ENCODE measurements at regions not wholly inside any gene's neighbourhood (a gene's known extent, or its start where the extent isn't known, plus 50 kb on each side); places are given as distances from the start of the nearest gene placed in this dataset.

DNA sequence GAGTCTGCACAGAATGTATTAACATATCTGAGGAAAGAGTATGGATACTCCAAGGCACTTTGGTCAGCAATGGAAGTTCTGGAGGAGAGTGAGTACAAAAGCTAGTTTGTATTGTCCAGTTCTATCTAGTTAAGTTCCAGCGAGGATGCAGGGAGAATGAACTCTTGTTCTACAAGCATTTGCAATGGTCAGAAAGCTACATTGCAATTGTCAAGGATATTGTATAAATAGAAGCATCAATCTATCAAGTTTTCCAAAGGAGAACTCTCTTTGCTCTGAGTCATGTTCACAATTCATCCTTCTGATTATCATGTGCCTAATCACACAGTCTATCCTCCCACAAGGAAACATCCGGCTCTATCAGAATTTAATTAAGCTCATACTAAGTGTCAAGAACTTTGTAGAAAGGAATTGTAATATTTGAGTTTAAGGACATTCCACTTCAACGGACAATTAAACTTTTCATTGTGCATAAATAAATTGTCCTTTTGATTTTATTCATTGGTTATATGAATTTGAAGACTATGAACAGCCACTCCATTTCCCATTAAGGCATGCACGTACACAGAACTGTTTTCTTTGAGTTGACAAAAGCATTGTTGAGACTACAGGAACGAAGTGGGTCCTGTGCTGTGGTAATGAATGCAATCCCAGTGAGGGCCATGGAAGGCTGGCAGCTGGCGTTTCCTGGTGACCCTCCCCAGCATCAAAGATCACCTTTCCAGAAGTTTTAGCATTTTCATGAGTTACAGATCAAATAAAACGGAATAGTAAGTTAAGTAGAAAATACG, 973.5 kb upstream of the GOT2 start:
- DNase-seq (ENCODE audit: low read depth) = no peak

- no peak for DNase-seq (ENCODE audit: low read depth)
Measured at GRCh38 chr16:59701963-59702930, 968.1 kb upstream of the GOT2 start.

- DNase-seq (ENCODE audit: low read depth) = no peak
Measured at GRCh38 chr16:59699786-59700185, 965.7 kb upstream of the GOT2 start.

DNA sequence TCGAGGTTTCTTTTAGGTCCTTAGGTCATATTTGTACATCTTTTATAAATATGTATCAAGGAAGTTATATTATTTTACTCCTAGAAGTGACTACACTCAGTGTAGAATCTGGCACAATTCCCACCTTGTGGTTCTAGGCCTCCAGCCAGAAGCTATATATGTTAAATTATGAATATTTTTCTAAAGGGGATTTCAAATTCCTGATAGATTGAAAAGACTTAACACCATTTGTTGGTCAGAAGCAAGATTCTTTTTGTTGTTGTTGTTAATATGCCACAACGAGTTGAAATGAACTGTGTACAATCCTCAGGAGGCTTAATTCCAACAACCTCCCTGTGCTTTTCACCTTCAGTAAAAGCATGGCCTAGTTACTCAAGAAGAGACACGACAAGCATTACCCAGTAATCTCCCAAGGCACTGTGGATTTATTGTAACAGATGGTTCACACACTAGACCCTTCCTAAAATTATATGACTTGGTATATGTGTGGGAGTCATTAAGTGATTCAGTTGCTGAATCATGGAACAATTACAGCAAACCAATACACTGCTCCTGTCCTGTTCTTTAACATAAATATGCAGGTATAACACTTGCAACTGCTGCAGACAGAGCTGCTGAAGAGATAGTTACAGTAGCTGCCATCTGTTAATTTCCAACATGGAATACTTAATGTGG, 964.4 kb upstream of the GOT2 start:
- DNase-seq (ENCODE audit: low read depth) = peak; percentile 58

- no peak for DNase-seq (ENCODE audit: low read depth)
Measured at GRCh38 chr16:59697761-59698160, 963.6 kb upstream of the GOT2 start.

DNA sequence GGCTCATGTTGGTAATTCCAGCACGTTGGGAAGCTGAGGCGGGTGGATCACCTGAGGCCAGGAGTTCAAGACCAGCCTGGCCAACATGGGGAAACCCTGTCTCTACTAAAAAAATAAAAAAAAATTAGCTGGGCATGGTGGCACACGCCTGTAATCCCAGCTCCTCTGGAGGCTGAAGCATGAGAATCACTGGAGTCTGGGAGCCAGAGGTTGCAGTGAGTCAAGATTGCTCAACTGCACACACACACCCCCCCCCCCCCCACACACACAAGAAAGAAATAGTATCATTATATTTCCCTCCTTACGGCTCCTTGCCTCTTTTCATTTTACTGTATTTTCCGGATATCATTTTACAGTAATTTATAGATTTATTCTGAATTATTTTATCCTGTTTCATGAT, 963.1 kb upstream of the GOT2 start:
- DNase-seq (ENCODE audit: low read depth) = peak; percentile 25

DNA sequence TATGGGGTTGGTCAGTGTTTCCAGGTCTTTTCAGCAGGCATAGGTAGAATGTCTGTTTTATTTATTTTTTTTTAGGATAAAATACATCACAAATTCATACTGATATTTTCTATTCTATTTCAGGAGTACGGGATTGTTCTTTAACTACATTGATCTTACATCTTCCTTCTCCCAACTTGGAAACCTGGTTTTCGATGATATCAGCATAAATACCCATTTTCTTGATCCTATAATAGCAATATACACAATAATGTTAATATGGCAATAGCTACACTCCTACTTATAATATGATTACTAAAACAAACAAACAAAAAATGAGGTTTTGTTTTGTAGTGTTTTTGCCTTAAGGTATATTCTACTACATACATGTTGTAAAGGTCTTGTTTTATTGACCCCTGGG, 962.4 kb upstream of the GOT2 start:
- DNase-seq (ENCODE audit: low read depth) = no peak

DNA sequence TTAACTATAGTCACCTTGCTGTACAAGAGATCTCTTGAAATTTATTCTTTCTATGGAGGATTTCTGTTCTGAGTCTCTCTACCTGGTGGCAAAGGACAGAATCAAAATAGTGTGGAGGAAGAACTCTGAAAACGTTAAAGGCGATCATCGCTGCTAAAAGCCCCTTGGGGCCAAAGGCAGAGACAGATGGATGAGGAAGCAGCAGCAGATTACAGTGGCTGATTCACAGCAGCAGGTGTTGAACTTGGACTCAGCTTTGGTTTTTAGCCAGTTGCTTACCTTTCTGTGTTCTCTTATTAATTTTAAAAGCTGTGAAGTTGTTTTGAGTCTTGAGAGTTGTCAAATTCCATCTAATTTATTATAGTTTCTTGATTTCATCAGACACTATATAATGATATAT, 956.1 kb upstream of the GOT2 start:
- no peak for DNase-seq (ENCODE audit: low read depth)

- no peak for DNase-seq (ENCODE audit: low read depth)
Measured at GRCh38 chr16:59688006-59688405, 953.9 kb upstream of the GOT2 start.

GRCh38 chr16:59686405-59686804, 952.3 kb upstream of the GOT2 start:
- no peak for DNase-seq (ENCODE audit: low read depth)

DNA sequence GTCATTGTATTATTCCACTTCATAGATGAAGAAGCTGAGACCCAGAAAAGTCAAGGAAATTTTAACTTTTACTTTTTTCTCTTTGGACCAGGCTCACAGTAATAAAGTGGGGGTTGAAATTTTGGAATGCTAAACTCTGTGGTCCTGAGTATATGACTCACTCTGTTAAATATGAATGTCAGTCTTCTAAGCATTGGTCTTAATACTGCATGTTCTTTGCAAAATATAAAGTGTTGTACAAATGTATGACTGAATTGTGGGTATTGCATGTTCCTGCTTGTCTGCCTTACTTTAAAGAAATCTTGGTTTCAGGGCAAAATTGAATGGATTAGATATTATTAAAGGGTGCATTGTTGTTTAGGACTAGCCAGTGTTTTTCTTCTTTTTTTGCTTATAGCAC, 950.8 kb upstream of the GOT2 start:
- peak; percentile 21 for DNase-seq (ENCODE audit: low read depth)

GRCh38 chr16:59683709-59684108, 949.6 kb upstream of the GOT2 start:
- DNase-seq (ENCODE audit: low read depth) = no peak

- DNase-seq (ENCODE audit: low read depth) = no peak
Measured at GRCh38 chr16:59665618-59666220, 931.6 kb upstream of the GOT2 start.

DNA sequence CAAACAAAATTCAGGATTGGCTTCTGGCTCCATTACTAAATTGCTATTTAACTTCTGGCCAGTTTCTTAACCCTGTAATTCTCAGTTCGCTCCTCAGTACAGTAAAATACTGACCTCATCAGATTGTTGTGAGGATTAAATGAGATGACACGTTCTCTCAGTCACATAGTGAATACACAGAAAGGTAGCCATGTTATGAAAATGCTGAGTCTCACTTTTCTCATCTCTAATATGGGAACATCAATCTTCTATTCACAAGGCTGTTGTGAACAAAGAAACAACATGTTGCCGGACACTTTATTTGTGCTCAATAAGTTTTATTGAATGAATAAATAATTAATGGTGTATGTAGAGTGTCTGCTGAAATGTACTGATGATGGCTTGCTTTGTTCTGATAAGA, 924.5 kb upstream of the GOT2 start:
- no peak for DNase-seq (ENCODE audit: low read depth)

GRCh38 chr16:59655031-59655430, 920.9 kb upstream of the GOT2 start:
- DNase-seq (ENCODE audit: low read depth) = no peak

GRCh38 chr16:59654455-59654854, 920.3 kb upstream of the GOT2 start:
- no peak for DNase-seq (ENCODE audit: low read depth)

DNA sequence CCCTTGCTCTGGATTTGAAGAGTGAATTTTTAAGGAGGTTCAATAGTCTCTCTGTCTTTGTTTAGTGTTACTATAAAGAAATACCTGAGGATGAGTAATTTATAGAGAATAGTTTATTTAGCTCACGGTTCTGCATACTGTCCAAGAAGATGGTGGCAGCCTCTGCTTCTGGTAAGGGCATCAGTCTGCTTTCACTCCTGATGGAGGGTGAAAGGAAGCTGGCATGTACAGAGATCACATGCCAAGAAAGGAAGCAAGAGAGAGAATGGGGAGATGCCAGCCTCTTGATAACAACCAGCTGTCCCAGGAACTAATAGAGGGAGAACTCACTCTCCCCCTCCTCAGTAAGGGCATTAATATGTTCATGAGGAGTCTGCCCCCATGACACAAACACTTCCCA, 917.5 kb upstream of the GOT2 start:
- no peak for DNase-seq (ENCODE audit: low read depth)

DNA sequence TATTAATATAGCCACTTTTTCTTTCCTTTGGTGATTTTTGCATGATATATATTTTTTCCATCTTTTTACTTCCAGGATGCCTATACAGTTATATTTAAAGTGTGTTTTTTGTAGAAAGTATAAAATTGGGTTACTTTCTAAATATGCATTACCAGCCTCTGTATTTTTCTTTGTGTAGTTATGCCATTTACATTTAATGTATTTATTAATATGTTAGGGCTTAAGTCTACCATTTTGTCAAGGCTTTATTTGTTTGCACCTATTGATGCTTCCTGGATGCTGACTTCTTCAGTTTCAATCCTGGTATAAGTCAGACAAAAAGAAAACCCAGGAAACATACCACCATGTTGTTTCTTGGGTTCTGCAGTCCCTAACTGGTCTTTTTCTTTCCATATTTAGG, 911.1 kb upstream of the GOT2 start:
- DNase-seq (ENCODE audit: low read depth) = no peak

DNA sequence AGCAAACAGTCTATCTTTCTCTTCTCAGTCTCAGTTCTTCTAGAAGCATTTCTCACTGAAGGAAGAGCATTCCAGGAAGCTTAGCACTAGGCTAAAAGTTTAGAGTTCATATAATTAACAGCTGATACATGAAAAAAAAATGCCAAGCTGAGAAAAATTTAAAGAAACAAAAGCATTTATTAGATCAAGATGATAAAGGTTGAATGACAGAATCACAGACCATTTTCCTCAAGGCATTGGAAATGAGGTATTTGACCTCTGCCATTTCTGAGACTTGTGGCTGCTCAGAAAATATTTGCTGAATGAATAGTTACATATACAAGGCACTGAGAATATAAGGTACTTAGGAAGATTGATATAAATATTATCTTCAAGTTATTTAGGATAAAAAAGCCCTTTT, 901.6 kb upstream of the GOT2 start:
- DNase-seq (ENCODE audit: low read depth) = no peak

GRCh38 chr16:59634951-59635350, 900.8 kb upstream of the GOT2 start:
- DNase-seq (ENCODE audit: low read depth) = no peak

DNA sequence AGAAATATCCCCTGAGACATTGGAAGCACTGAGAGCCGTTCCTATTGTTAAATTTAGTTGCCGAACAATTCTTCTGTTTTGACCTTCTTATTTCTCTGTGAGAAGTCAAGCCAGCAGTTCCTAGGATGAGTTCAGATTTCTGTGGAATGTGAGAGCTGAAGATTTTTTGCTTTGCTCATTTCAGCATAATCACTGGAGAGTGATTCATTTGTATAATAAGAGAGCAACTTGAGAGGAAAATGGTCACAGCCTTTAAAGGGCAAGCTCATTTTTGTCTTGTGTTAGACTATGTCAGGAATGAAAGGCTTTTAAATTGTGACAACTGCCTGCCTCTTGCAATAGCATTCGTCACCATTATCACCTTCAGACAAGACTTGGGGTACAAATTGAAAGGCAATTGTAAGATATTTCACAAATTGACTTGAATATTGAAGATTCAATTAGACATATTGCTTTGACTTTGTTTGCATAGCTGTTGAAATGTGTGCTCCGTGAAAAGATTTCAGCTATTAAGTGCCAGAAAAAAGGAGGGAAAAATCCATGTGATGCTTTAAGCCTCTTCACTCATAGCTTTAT, 900.0 kb upstream of the GOT2 start:
- DNase-seq (ENCODE audit: low read depth) = peak; percentile 66

All from stromal cell of bone marrow (primary cell).